GM10266 (cell line): ENCODE measurements at regions not wholly inside any gene's neighbourhood (a gene's known extent, or its start where the extent isn't known, plus 50 kb on each side); places are given as distances from the start of the nearest gene placed in this dataset.
"Not testable (repeated sequence)": the region's sequence is repeated elsewhere in the genome, so short reads cannot be mapped to it uniquely, and the experiment has no call there.

Experiments
- DNase-seq: peaks from one replicate; pipeline ENCODE4 v3.0.0; 2012; ENCODE audit errors: extremely low spot score
- CTCF ChIP-seq: IDR thresholded peaks from 2 replicates; pipeline ENCODE4 v1.5.1; 2012; ENCODE audit warnings: mild to moderate bottlenecking, low read depth; ENCODE audit not compliant: control insufficient read depth, insufficient read depth; ENCODE audit errors: missing control alignments

GRCh38 chr4:117014236-117014635 is 71.1 kb downstream of the TRAM1L1 start:
- no peak for TF ChIP-seq CTCF
- DNase-seq: no peak

- DNase-seq: no peak
- TF ChIP-seq CTCF: no peak
These were observed 74.7 kb downstream of the TRAM1L1 start for GRCh38 chr4:117010671-117011070.

- DNase-seq: peak; percentile 16
- TF ChIP-seq CTCF: no peak
These were observed 84.3 kb downstream of the TRAM1L1 start for GRCh38 chr4:117001077-117001476.

GRCh38 chr4:116982656-116983055 is 102.7 kb downstream of the TRAM1L1 start:
- no peak for DNase-seq
- TF ChIP-seq CTCF: no peak

- not testable (repeated sequence) for DNase-seq
These were observed 104.9 kb downstream of the TRAM1L1 start for GRCh38 chr4:116980436-116980835.

GRCh38 chr4:116959045-116959444 is 126.3 kb downstream of the TRAM1L1 start:
- no peak for DNase-seq
- TF ChIP-seq CTCF: no peak

GRCh38 chr4:116953947-116954346 is 131.4 kb downstream of the TRAM1L1 start:
- no peak for TF ChIP-seq CTCF
- no peak for DNase-seq

GRCh38 chr4:116952530-116953136 is 132.7 kb downstream of the TRAM1L1 start:
- DNase-seq: no peak
- TF ChIP-seq CTCF: no peak
